Amniotic stem cell (primary cell): ENCODE measurements at regions not wholly inside any gene's neighbourhood (a gene's known extent, or its start where the extent isn't known, plus 50 kb on each side); places are given as distances from the start of the nearest gene placed in this dataset.
"Not testable (repeated sequence)": the region's sequence is repeated elsewhere in the genome, so short reads cannot be mapped to it uniquely, and the experiment has no call there.

Experiments
- DNase-seq: peaks from one replicate; lab custom pipeline; 2025; lab: John Stamatoyannopoulos, UW

DNA sequence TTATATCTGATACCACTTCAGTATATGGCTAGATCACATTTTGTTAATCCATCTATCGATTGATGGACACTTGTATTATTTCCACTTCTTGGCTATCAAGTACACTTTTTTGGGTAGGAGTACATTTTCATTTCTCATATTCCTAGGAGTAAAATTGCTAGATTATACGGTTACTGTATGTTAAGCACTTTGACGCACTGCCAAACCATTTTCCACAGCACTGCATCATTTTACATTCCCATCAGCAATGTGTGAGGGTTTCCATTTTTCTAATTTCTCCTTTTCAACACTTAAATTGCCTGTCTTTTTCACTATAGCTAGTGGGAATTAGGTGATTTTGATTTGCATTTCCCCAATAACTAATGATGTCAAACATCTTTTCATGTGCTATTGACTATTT, 179.3 kb upstream of the B3GAT1 start:
- no peak for DNase-seq

DNA sequence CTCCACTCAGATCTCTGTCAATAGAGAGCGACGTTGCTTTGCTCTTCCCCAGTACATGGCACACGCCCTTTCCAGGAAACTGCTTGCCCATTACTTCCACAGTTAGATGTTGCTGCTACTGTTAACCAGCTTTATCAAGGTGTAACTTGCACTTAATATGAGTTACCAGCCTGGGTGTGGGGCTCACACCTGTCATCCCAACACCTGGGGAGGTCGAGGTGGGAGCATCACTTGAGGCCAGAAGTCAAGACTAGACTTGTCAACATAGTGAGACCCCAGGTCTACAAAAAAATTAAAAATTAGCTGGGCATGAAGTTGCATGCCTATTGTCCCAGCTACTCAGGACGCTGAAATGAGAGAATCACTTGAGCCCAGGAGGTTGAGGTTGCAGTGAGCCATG, 177.1 kb upstream of the B3GAT1 start:
- DNase-seq: no peak

DNA sequence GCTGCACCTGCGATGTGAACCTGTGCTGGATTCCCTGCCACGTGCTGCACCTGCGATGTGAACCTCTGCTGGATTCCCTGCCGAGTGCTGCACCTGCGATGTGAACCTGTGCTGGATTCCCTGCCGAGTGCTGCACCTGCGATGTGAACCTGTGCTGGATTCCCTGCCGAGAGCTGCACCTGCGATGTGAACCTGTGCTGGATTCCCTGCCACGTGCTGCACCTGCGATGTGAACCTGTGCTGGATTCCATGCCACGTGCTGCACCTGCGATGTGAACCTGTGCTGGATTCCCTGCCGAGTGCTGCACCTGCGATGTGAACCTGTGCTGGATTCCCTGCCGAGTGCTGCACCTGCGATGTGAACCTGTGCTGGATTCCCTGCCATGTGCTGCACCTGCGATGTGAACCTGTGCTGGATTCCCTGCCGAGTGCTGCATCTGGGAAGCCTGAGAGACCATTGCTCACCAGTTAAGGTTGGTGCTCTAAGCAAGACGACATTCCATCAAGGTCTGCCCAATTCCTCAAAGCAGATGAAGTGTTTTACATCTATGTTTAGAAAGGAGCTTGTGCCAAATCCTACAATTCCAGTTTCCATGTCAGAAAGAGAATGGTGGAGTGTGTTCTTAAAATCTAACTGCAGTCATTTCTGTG, 176.5 kb upstream of the B3GAT1 start:
- not testable (repeated sequence) for DNase-seq

DNA sequence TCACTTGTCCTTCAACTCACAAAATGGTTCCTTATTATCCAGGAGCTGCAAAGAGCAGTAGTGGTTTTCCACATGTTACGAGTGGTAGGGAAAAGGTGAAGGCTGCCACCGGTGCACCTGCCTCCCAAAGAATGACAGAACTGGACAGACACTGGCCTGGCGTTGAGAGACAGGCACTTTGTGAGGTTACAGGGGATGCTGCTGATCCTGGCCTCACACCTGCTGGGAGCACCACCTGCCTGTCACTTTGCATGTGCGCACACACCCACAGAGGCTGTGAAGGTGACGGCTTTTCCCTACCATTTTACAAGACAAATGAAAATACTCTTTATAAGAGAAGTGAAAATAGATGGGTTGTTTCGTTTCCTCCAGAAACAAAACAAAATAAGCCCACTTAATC, 175.3 kb upstream of the B3GAT1 start:
- no peak for DNase-seq

DNA sequence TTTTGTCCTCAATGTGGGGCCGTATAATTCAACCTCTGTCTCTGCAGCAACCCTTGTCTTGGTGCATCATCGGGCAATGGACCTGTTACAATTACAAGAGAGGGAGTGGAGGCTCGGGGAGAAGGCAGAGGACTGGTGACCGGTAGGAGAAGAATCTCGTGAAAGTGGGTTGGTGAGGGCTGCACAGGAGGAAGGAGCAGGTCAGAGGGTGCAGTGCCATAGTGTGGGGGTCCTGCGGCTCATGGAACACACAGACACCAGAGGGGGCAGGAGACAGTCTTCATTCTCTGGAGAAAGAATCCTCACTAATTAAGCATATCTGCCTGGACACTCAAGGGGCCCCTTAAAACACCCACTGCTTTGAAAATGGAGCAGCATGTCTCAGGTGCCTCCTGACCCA, 174.7 kb upstream of the B3GAT1 start:
- no peak for DNase-seq

DNA sequence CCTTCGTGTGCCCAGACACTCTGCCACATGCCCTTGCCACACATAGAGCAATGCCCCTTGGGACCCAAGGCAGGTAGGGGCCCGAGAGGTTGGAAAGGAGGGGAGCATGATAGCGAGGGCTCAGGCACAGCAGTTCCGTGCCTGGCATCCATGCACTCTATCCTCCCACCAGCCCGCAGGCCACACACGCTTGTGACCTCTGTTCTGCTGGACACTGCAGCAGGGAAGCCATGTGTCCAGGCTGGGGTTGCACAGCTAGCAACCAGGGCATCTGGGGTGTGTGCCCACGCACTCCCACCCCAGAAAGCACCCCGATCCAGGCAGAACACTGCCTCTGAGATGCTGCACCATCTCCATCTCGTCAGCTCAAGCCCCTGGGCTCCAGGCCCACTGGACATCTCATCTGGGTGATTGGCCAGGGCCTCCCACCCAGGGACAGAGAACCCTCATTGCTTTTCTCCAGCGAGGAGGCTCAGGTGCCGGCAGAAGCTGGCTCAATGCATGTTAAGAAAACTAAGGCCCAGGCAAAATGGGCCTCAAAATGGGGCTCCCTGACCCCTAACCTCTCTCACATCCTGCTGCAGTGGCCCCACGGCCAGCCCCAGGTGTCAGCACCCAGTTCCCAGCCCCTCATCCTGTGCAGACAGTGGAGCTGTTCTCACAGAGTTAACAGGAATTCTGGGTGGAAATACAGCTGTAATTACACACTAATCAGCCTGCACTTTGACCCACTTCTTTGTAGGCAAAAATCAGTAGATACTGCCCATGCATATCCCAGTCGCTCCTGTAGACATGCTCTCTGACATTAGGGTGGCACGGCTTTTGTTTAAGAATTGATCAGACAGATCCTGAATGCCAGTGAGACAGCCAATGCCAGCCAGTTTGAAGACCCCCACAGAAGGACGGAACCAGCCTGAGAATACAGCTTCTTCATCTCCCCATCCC, 173.9 kb upstream of the B3GAT1 start:
- DNase-seq: no peak

DNA sequence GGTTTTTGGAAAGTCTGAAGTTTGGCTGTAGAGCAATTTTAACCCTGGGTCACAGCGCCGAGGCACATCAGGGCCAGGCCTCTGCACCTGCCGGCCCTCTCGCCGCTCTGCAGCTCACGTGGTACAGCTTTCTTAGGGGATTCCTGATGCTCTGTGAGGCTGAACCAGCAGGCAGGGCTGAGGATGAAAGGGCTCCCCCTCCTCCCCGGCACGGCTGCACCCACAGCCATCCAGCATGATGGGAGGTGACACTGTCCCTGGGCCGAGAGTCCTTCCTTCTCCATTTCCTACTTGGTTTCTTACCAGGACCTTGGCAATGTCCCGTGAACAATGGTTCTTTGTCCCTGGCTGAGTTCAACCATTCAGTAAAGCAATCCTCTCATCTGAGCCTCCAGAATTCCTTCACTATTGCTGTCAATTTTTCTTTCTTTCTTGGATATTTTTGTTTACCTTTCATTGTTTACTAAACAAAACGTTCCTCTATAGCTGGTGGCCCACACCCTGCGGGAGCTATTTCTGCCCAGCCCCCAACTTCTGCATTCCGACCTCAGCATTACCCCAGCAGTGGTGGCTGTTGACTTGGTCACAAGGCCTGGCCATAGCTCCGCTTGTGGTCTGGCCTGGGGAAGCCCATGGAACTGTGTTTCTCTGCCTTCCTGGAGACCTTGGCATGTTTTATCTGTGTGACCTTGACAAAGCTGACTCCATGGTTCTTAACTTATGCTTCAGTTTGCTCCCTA, 172.8 kb upstream of the B3GAT1 start:
- DNase-seq: no peak

DNA sequence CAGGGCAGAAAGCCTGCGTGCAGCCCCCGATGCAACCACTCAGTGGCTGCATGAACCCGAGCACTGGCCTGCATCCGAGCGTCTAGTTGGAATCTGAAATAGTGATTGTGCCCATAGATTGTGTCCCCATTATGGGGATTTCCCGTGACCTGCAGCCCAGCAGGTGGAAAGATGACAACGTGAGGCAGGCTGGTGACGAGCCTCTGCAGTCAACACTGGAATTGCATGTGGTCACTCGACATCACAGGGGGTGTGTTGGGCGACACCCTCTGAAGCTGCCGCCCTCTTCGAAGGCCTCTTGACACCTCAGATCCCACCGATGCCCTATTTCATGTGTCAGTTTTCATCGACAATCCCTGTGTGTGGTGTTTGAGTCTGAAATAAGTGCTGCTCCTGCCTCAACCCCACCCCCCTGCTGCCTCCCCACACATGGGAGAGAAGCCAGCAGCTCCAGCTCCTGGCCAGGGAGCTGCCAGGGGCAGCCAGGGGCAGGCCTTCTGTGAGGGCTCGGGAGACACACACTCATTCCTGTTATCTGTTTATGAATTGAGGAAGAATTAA, 172.0 kb upstream of the B3GAT1 start:
- DNase-seq: no peak

DNA sequence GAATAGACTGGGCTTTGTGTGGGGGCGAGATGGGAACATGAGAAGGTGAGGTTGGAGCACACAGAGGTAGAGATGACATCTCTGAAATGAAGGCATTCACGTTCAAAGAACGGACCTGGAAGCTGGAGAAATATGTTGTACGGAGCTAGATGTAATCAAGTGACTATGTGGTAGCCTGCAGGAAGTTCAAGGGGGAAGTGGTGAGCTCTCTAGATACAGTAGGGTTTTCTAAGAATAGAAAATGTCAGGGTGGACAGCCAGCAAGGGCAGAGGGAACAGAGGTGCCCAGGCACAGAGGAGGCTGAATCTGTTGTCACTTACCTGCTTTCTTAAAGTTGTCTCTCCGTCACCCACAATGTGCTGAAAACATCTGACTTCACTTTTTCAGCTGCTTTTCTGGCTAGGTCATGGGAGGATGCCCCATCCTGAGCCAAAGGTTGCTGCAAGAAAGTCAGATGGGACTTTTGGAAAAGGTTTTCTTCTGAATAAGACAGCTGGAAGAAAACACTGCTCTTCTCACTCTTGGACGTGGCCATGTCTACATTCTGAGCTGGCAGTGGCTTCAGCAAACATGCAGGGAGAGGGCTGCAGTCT, 171.5 kb upstream of the B3GAT1 start:
- no peak for DNase-seq

DNA sequence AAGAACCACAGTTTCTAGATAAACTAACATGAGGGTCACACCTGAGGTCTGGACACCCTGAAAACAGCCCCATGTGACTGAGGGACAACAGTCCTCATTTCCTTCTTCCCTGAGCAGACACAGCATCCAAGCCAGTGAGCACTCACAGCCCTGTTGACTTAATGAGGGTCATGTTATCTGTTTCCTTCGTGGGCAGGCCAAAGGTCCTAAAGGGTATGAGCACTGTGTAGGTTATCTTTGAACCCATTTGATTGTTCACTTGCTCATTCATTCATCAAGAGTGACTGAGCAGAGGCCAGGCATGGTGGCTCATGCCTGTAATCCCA, 170.7 kb upstream of the B3GAT1 start:
- no peak for DNase-seq

DNA sequence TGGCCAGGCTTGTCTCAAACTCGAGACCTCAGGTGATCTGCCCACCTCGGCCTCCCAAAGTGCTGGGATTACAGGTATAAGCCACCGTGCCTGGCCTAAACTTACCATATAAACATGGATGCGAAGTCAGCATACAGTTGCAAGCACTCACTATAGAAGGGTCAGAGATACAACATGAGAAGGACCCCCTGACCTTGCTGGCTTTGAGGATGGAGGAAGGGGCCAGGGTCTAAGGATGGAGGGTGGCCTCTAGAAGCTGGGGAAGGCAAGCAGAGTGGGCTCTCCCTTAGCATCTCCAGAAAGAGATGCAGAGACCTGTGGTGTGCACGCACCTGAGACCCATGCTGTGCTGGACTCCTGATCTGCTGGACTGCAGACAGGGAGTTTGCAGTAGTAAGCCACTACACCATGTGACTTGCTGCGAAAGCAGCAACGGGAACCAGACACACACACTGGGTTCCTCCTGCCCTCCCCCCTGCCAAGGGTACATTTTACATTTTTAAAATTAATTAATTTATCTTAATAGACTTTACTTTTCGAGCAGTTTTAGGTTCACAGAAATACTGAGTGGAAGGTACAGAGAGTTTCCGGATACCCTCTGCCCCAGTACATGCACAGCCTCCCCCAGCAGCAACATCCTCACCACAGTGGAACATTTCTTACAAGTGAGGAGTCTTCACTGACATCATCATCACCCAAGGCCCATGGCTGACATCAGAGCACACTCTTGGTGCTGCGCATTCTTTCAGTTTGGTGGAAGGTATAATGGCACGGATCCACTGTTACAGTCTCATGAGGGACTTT, 170.1 kb upstream of the B3GAT1 start:
- no peak for DNase-seq

DNA sequence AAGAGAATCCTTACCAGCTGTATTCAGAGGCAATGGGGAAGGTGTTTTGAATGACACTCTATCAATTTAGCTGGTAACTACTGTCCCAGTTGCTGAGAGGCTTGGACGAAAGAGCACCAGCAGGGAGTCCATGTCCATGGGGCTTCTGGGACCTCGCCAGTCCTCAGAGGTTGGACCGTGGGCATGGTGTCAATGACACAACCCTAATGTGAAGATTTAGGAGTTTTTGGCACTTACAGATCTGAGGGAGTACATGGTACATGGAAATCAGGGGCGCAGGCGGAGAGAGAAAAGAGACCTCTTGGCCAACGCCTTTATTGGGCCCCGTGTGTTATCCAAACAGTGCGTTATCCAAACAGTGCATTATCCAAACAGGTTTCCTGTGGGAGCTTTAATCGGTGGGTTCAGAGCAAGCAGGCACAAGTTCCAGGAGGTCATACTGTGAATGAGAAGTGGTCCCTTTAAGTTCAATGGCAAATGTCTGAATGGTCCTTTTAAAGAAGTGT, 169.1 kb upstream of the B3GAT1 start:
- DNase-seq: no peak

DNA sequence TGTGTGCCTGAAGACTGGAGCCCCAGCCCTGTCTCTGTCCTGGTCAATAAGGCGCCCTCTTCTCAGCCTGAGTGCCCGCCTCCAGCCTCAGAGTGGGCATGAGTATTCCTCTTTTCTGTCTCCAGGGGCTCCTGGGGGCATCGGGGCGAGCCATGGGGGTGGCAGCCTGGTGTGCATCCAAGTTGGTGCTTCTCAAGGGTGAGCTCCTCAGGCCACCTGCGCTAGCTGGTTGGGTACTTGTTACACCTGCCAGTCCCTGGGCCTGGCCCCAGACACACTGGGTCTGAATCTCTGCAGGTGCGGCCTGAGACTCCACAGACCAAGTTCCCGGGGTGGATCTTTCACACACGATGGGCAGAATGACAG, 168.6 kb upstream of the B3GAT1 start:
- DNase-seq: no peak

DNA sequence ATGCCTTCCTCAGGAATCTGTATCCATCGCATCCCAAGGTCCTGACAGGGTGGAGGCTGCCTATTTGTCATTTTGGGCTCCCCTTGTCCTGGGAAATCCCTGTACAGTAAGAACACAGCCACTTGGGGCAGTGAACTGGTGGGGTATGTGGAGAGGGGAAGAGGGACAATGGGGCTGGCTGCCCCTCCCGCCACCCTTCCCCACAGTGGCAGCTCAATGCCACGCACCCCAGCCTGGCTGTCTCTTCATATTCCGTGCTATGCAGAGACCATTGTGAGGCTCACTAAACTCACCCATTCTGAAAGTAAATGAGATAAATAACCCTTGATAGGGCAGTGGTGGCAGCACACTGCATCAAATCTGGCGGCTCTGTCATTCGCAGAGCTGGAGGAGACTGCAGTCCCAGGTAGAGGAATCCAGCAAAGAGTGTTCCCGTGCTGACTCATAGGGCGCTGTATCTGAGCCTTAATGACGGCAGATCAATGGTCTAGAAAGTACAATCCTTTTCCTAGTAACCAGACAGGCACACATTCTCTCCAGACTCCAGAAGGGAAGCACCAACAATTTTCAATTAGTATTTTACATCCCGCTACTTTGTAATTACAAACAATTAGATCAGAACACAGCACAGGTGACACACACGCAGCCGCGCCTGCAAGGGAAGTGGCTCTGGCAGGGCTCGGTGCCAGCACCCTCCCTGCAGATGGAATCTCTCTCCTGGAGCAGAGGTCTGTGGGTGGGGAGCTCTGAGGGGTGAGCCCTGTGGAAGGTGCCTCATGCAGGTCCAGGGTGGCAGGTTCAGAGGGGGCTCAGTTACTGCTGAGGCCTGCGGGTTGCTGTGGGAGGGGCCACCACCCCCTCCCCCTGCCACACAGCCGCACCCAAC, 167.9 kb upstream of the B3GAT1 start:
- DNase-seq: no peak

DNA sequence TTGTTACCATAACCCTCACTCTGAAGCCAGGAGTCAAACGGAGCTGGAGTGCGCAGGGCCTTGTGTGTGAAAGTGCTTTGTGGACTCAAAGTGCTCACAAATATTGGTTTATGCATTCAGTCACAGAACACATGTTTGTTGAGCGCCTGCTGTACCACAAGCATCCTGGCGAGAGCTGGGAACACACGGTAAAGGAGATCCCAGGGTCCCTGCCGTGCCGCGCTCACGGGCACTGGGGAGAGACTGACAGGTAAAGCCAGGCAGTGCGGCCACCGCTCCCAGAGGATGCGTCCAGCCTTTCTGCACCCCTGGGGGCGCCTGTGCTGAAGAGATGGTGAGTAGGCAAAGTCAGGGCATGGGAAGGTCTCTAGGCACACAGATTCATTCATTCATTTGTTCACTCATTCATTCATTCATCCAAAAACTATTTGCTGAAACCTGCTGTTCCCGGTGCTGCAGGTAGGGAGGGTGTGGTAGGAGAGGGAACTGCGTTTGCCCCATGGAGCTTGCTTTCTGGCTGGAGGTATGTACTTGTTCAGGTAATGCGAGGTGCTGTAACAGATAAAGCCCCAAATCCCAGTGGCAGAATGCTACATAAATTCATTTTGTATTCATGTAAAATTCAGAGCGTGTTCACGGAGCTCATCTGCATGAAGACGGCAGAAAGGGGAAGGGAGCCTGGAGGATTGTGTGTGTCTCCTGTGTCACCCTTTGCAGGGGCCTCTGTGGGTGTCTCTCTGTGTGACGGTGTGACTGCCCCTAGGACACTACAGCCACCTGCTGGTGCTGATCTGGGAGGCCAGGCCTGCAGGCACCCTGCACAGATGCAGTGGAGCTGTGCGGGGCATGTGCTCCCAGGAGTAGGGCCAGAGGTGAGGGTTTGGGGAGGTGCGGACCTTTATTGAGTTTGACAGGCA, 167.0 kb upstream of the B3GAT1 start:
- no peak for DNase-seq

DNA sequence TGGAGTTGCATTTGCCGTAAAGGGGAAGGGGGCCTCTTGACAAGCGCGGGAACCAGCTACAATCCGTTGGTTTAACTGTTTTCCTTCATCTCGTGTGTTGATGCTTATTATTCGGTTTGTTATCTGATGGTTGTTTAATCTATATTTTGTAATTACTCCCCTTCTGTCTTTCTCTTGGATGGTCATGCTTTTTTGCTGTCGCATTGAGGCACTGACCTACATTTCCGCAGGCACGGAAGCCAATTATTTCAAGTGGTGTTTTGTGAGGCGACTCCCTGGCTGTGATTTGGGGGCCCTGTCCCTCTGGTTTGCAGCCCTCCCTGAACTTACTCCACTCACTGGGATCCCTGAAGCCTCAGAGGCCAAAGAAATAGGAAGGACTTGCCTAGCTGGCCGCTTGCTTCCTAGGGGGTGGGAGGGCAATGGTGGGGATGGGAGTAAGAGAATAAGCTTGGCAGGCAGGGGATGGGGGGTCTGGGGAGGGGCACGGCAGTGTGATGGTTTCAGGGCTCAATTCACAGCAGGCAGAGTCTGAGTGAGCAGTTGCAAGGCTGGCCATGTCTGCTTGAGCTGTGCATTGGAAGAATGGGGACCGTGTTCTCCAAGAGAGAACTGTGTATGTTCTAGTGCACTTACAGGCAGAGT, 165.8 kb upstream of the B3GAT1 start:
- no peak for DNase-seq

DNA sequence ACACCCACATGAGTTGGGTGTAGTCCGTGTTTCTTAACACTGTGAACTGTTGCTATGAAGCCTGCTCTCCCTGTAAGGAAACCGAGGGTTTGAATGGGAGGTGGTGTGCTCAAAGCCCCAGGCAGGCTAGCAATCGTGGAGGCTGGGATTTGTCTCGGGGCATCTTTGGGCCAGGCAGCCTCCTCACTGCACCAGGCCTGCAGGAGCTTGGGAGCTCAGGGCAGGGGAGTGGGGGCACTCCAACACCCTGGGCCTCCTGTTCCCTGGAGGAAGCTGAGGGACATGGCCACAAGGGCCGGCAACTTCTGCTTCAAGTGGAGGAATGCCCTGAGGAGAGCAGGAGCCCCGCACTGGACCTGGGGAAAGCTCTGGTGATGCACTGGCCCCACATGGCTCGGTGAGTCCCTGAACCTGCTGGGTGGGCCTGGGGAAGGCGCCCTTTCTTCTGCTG, 164.7 kb upstream of the B3GAT1 start:
- no peak for DNase-seq

DNA sequence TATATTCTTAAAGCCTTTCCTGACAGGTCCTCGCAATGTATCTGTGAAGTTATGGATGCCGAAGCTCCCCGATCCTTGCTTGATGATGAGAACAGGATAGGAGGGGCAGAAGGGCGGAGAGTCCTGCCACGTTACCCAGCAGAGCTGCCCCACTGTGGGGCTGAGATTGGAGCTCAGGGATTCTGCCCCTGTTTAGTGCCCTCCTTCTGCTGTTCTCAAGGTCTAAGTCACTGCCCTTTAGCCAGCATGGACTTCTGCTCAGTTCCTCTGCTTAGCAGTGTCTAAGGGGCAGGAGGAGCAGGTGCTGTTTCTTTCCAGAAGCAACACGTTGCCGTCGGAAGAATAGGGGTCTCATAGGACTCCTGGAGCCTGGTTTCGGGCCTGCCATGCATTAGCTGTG, 164.2 kb upstream of the B3GAT1 start:
- no peak for DNase-seq
